GM20000 (cell line): ENCODE measurements at regions not wholly inside any gene's neighbourhood (a gene's known extent, or its start where the extent isn't known, plus 50 kb on each side); places are given as distances from the start of the nearest gene placed in this dataset.

Source experiments
- DNase-seq: peaks from one replicate; pipeline ENCODE4 v3.0.0; 2012; ENCODE audit warnings: low spot score
- TF ChIP-seq, protein P1 (sequence below): IDR thresholded peaks from 2 replicates; pipeline ENCODE4 v1.5.1; 2012; ENCODE audit warnings: mild to moderate bottlenecking, control low read depth; ENCODE audit errors: extremely low read depth, missing control alignments

DNA sequence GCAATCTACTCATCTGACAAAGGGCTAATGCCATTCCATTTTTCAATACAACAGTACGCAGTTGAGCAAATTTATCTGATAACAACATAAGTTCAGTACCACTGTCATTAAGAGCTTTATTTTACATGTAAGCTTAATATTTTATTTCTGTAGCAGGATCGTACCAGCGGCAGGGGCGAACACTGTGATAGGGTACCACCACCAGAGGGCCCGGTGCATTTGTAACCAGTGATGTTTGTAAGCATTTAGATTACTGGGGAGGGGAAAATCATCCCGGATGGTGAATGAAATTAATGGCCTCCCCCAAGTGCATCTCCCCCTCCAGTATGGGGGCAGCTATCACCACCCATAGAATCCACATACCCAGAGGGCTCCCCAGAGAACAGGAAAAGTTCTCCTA is 179.0 kb downstream of the ADGRA3 start:
- TF ChIP-seq, protein P1, sequence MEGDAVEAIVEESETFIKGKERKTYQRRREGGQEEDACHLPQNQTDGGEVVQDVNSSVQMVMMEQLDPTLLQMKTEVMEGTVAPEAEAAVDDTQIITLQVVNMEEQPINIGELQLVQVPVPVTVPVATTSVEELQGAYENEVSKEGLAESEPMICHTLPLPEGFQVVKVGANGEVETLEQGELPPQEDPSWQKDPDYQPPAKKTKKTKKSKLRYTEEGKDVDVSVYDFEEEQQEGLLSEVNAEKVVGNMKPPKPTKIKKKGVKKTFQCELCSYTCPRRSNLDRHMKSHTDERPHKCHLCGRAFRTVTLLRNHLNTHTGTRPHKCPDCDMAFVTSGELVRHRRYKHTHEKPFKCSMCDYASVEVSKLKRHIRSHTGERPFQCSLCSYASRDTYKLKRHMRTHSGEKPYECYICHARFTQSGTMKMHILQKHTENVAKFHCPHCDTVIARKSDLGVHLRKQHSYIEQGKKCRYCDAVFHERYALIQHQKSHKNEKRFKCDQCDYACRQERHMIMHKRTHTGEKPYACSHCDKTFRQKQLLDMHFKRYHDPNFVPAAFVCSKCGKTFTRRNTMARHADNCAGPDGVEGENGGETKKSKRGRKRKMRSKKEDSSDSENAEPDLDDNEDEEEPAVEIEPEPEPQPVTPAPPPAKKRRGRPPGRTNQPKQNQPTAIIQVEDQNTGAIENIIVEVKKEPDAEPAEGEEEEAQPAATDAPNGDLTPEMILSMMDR = no peak
- DNase-seq = no peak

DNA sequence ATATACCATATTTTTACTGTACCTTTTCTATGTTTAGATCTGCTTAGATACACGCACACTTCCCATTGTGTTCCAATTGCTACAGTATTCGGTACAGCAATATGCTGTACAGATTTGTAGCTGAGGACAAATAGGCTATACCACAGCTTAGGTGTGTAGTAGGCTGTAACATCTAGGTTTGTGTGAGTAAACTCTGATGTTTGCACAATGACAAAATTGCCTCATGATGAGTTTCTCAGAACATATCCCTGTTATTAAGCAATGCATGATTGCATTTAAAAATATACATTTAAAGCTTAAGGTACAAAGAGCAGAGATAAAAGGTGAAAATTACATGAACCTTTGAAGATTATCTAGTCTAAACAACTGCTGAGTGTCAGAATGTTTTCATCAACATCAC is 181.7 kb downstream of the ADGRA3 start:
- TF ChIP-seq, protein P1 = no peak
- no peak for DNase-seq

DNA sequence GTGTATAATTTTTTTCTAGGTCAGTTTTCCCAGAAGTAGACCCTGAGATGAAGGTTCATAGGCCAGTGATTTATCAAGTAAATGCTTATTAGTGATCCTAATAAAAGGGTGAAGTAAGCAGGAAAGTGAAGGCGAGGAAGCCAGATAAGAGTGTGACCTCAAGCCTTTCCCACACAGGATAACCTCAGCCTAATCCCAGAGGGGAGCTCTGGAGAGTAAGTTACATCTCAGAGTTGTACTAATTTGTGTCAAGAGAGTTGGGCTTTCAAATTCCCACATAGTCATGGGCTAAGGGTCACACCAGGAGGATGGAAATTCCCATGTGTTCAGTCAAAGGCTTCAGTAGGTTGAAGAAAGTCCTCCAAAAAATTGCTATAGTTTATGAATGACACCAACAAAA is 191.4 kb downstream of the ADGRA3 start:
- no peak for DNase-seq
- TF ChIP-seq, protein P1 = no peak

DNA sequence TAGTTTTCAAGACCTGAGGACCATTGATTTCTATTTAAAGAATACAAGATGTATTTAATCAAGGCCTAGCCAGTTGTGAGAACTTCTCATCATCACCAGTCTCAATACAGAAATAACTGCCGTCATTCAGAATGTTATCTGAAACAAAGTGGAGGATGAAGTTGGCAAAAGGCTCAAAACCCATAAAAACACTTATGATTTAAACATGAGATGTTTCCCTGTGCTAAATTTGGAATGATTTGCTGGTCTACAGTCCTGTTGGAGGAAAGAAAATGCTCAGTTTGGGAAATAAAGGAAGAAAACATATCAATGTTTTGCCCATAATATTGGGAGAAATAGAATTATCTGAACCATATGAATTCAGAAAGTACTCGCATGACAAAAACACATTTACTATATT is 192.2 kb downstream of the ADGRA3 start:
- TF ChIP-seq, protein P1 = no peak

DNA sequence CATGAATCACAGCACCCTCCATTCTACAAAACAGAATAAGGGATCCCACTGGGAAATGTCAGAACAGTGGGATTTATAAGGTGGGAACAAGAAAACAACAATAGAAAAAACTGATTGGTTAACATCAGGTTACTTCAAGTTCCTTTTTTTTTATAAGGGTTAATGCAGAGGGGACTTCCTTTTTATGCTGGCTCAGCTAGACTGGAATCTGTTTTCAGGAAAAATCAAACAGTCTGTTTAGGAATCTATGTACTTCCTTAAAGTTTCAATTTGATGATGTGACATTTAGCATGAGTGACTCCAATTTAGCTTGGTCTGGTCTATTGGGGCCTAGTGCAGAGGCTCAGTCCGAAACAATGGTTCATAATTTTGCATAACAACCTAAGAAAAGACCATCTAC is 192.9 kb downstream of the ADGRA3 start:
- TF ChIP-seq, protein P1 = no peak
- no peak for DNase-seq

More for the DNA sequence above, 192.2 kb downstream of the ADGRA3 start:
- DNase-seq = no peak

DNA sequence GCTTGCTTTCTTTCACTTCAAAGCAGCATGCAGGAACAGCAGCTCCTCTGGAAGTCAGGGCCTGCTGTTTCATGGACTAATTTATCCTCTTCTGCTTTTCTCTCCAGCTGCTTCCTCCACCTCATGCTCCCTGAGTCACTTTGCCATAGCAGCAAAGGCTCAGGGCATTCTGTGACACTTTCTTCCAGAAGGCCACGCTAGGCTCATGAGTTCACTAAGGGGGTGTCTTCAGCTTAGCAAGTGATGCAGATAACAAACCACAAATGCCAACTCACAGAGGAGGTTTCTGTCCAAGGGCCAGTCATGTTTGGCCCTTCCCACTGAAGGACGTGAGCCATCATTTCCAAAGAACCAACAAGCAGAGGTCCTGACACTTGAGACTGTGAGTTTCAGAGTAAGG is 200.2 kb downstream of the ADGRA3 start:
- TF ChIP-seq, protein P1 = no peak
- no peak for DNase-seq

DNA sequence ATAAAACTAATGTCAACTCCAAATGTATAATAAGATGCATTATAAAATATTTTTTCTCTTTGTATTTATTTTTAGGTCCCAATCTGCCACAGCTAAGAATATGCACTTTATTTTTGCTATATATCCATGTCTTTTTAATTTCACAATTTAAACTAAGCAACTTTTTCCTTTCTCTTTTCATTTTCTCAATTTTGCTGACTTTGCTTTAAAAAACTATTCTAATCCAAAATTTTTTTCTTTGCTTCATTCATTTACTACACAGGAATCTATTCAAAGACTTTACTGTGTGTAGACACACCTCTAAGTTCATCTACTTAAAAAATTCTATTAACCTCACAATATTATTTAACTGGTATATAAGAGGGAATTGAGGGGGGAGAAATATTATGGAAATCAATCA is 201.9 kb downstream of the ADGRA3 start:
- TF ChIP-seq, protein P1 = no peak
- DNase-seq = no peak
